Kasumi-1 (cell line): ENCODE measurements at regions not wholly inside any gene's neighbourhood (a gene's known extent, or its start where the extent isn't known, plus 50 kb on each side); places are given as distances from the start of the nearest gene placed in this dataset.

Experiments
- DNase-seq, 2 experiments: peaks; one replicate each; lab custom pipeline; 2025; lab: John Stamatoyannopoulos, UW

- no peak for DNase-seq
Measured at GRCh38 chr13:47829690-47830089, 171.4 kb downstream of the SUCLA2 start.

DNA sequence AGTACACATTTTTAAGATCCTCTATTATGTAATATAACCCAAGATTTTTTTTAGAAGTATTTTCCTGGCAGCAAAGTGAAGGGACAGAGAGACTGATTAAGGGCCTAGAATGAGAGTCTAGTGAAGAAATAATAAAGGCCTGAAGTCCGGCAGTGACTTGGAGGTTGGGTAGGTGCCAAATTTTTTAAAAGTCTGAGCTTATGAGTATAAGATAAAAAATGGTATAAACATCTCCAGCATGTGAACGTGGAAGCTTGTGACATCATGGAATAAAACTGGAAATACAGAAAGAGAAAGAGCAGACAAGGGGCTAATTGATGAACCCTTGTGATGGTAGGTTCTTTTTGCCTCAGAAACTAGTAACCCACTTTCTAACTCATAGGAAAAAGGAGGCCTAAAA lies 174.6 kb downstream of the SUCLA2 start:
- DNase-seq = no peak

- DNase-seq = no peak
Measured at GRCh38 chr13:47822036-47822435, 179.0 kb downstream of the SUCLA2 start.

DNA sequence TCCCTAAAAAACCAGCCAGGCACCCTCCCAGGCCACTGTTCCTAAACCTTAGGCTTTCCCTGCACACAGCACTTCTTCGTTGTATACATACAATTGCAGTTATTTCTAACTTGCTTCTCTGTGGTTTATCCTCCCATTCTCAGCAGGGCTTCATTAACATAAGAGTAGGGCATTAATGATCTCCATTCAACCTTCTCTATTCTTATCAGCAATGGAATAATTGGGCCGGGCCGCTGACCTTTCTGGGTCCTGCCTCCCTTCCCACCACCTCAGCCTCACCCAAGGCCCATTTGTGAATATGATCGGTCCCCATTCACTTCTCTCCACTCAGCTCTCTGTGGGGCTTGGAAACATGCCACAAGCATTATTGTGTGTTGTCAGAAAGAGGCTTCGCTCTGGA lies 184.2 kb downstream of the SUCLA2 start:
- DNase-seq = no peak

GRCh38 chr13:47813718-47814117 lies 187.4 kb downstream of the SUCLA2 start:
- no peak for DNase-seq

GRCh38 chr13:47809411-47809810 lies 191.7 kb downstream of the SUCLA2 start:
- no peak for DNase-seq

DNA sequence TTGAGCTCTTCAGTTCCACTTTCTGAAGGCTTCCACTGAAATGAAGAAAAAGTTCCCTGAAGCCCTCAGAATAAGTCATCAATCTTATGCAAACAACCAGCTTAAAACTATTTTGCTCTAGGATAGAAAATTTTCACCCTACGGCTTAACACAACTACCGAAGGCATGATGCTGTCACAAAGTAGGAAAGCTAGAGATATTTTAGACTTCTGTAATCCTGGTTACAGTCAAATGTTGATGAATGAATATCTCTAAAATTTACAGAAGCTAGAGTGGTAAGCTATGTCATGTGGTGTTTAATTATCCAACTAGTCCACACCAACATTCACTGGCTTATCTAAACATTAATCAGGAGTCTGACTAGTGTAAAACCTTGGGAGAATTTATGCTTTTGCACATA lies 197.9 kb downstream of the SUCLA2 start:
- no peak for DNase-seq

- DNase-seq = no peak
Measured at GRCh38 chr13:47801555-47801954, 199.5 kb downstream of the SUCLA2 start.

GRCh38 chr13:47800593-47800992 lies 200.5 kb downstream of the SUCLA2 start:
- DNase-seq = no peak

- DNase-seq = peak; percentile 36 to 46
Measured at GRCh38 chr13:47798906-47799305, 202.2 kb downstream of the SUCLA2 start.

GRCh38 chr13:47798194-47798593 lies 202.9 kb downstream of the SUCLA2 start:
- DNase-seq = no peak

DNA sequence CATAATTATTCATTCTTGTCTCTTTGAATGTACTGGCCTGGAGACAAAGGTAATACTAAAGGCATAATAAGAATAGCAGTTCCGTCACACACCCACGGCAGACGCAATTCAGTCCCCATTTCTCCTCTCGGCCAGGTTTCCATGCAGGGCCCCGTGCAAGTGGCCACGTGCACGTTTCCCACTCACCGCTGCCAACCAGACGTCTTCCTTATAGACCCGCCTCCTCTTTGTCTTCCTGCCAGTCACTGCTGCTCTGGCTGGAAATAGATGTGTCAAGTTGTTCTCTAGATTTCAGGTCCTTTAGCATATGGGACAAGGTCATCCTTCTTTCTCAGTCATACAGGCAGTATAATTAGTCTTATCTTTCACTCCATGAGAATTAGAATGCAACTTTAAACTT lies 204.3 kb downstream of the SUCLA2 start:
- no peak for DNase-seq

DNA sequence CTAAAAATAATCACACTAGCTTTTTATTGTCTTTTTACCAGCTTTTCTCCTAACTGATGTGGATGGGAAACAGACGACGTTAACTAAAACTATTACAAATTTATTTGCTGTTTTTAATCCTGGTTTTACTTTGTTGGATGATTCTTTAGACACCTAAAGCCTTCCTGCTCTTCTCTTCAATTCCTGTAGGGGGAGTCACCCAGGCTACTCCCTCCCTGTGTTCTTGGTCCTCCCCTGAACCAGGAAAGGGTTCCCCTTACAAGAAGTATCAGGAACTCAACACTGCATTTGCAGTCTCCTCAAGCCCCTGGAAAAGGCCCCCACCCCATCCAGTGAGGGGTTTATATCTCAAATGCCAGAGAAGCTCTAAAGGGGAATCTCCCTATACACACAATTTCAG lies 206.1 kb downstream of the SUCLA2 start:
- peak; percentile 20 to 29 for DNase-seq

- DNase-seq = no peak
Measured at GRCh38 chr13:47790755-47791154, 210.3 kb downstream of the SUCLA2 start.

GRCh38 chr13:47788844-47789243 lies 212.2 kb downstream of the SUCLA2 start:
- no peak for DNase-seq

GRCh38 chr13:47774671-47774994 lies 226.4 kb downstream of the SUCLA2 start:
- DNase-seq = no peak

- no peak for DNase-seq
Measured at GRCh38 chr13:47764817-47765216, 236.3 kb downstream of the SUCLA2 start.

DNA sequence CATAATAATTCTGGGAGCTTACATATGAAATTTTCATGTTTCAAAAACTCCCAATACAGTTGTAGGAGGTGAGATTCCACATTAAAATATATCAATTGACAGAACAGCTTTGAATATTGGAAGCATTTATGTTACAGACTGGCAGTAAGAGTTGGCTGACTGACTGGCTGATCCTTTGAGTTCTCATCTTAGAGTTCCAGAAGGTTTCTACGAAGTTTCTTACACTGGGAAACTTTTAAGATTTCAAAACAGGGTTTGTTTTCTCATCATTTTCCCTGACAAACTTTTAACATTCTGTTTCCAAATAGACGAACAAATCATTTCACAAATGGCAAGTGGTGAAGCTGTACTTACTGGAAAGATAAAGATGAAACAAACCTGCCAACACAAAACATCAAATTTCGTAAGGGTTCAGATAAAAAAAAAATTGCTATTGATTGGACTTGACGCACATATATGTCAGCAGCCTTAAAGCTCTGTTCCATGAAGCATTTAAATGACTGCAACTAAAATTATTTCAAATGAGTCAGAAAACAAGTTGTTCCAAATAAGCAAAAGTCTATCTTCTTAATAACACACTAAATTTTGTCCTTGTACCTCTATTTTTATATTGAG lies 243.5 kb downstream of the SUCLA2 start:
- no peak for DNase-seq

DNA sequence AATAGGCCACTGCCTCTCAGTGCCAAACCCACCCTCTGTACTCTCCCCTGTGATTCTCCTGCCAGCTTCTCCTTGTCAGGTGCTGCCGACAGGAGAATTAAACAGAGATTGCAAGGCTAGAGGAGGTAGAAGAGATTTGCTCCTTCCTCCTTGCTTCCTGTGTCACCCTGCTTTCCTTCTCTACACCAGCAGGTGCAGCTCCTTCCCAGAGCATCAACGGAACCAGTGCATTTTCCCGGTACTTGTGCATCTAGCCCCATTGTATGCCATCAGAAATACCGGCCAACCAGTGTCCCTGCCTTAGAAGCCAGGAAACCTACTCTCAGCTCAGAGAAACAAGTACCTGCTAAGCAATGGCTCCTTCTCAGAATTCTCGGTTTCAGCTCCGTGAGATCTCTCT lies 253.2 kb downstream of the SUCLA2 start:
- DNase-seq = no peak

DNA sequence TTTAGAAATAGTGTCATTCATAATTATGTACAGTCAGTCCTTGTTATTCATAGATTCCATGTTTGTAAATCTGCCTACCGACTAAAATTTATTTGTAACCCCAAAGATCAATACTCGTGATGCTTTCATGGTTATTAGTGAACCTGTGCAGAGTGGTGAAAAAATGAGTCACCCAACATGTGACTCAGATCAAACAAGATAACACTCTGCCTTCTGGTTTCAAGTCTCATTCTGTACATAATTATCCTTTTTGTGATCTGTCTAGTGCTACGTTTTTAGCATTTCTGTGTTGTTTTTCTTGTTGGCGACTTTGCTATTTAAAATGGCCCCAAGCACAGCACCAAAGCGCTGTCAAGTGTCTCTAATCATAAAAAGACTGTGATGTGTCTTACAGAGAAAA lies 274.7 kb downstream of the SUCLA2 start:
- DNase-seq = no peak

- no peak for DNase-seq
Measured at GRCh38 chr13:47723898-47724297, 277.2 kb downstream of the SUCLA2 start.

DNA sequence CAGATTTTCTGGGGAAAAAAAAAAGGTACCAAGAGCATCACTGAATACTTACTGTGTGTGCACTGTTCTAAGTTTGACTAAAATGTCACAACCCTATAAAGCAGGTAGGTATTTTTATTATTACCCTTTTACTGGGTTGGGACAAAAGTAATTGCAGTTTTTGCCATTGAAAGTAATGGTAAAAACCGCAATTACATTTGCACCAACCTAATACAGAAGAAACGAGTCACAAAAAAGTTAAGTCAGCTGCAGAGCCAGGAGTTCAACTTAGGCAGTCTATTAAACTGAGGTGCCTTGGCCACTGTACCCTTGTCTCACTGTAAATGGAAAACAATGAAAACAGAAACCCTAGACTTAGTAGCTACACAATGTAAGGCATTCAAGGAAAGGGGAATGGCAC lies 281.9 kb downstream of the SUCLA2 start:
- no peak for DNase-seq

DNA sequence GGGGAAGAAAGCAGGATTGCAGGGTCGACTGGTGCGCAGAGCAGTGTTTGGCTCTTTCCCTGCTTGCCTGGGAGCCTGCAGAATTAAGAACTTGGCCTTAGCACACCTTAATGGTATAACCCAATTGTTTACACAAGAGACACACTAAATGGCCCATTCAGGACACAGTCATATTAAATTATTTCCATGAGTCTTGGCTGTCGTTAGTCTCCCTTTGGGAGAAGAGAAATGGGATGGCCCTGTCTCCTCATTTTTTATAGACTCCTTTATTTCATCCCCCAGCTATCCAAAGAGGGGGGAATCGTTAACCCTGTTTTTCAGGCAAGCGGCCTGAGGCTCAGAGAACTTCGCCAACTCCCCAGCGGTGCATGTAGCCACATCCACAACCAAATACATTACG lies 282.5 kb downstream of the SUCLA2 start:
- DNase-seq = no peak

- no peak for DNase-seq
Measured at GRCh38 chr13:47708386-47708785, 292.7 kb downstream of the SUCLA2 start.

DNA sequence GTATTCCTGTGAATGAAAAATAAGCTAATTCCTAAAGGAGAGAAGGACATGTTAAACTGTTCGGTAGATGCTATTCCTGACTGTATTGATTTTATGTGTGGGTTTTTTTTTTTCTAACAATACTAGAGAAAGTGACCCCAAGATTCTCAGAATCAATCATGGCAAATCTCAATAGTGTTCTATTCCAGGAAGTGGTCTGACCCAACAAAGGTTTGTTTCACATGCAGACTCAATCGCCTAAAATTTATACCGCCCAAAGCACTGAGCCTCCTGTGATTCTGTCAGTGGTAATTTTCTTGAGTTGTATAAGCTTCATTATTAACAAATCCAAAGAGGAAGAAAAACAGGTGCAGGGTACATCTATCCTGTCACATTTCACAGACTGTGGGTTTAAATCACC lies 293.7 kb downstream of the SUCLA2 start:
- no peak for DNase-seq
